ENCODE measurements at regions not wholly inside any gene's neighbourhood (a gene's known extent, or its start where the extent isn't known, plus 50 kb on each side); places are given as distances from the start of the nearest gene placed in this dataset.
"Not testable (repeated sequence)": the region's sequence is repeated elsewhere in the genome, so short reads cannot be mapped to it uniquely, and the experiment has no call there.

DNA sequence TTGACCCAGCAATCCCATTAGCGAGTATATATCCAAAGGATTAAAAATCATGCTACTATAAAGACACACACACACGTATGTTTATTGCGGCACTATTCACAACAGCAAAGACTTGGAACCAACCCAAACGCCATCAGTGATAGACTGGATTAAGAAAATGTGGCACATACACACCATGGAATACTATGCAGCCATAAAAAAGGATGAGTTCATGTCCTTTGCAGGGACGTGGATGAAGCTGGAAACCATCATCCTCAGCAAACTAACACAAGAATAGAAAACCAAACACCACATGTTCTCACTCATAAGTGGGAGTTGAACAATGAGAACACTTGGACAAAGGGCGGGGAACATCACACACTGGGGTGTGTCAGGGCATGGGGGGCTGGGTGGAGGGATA, 296.2 kb upstream of the HS6ST1 start:
- not testable (repeated sequence) for ATAC-seq (ENCODE audit: low read depth in 2 of 2); H3K27me3 Mint-ChIP-seq; H3K27me3 ChIP-seq (ENCODE audit: control insufficient read depth, insufficient read depth, low read length); H3K4me1 ChIP-seq (ENCODE audit: control insufficient read depth, insufficient read depth, low read length, poor library complexity, severe bottlenecking); H3K9me3 ChIP-seq (ENCODE audit: control insufficient read depth in 2 of 2, low read length in 2 of 2); H3K27ac ChIP-seq (ENCODE audit: insufficient read depth, low read length, poor library complexity, severe bottlenecking); H3K27ac Mint-ChIP-seq; H3K36me3 Mint-ChIP-seq; H3K4me3 Mint-ChIP-seq; H3K4me3 ChIP-seq (ENCODE audit: low read depth, low read length); H3K4me1 Mint-ChIP-seq; DNase-seq; H3K36me3 ChIP-seq (ENCODE audit: control insufficient read depth, insufficient read depth, low read length); H3K9me3 Mint-ChIP-seq

DNA sequence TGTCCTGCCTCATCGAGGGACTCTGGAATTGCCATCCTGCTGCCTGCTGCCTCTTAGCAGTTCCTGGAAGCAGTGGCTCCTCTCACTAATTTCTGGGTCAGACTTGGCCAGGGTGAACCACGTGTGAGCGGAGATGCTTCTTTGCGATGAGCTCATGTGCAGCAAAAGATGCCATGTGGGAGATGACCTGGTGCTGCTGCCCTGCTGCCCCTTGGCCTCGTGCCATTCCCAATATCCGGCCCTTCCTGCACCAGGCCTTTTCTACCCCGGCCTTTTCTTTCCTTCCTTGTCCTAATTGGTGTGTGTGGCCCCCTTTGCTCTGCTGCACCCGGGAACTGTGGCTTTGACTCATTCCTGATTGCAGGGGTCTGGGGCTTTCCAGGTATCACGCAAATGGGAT, 296.9 kb upstream of the HS6ST1 start:
- no peaks in the 10 kb centered on the region for H3K36me3 Mint-ChIP-seq
- no peak overlapping the region for H3K27ac Mint-ChIP-seq
- H3K27me3 Mint-ChIP-seq, result peaks cover 5% of the 10 kb centered on the region
- Histone ChIP-seq H3K27ac (ENCODE audit: insufficient read depth, low read length, poor library complexity, severe bottlenecking) (no peak overlapping the region), H3K9me3 (ENCODE audit: control insufficient read depth in 2 of 2, low read length in 2 of 2) (no peaks in the 10 kb centered on the region), H3K4me3 (ENCODE audit: low read depth, low read length) (no peak overlapping the region), H3K4me1 (ENCODE audit: control insufficient read depth, insufficient read depth, low read length, poor library complexity, severe bottlenecking) (no peaks in the 10 kb centered on the region), H3K27me3 (ENCODE audit: control insufficient read depth, insufficient read depth, low read length) (no peaks in the 10 kb centered on the region), H3K36me3 (ENCODE audit: control insufficient read depth, insufficient read depth, low read length) (no peaks in the 10 kb centered on the region)
- no peaks in the 10 kb centered on the region for H3K4me1 Mint-ChIP-seq
- peaks cover 0 to 2% (median 0%) of the 10 kb centered on the region in 7 donors for H3K9me3 Mint-ChIP-seq
- DNase-seq, result no peak
- H3K4me3 Mint-ChIP-seq, result no peak overlapping the region
- no peak for ATAC-seq (ENCODE audit: low read depth in 2 of 2)

GRCh38 chr2:128617029-128617590, 298.4 kb upstream of the HS6ST1 start:
- ATAC-seq (ENCODE audit: low read depth in 2 of 2) (peak in 1 of 2 donors; percentile 8), DNase-seq (no peak)
- no peaks in the 10 kb centered on the region for H3K36me3 ChIP-seq (ENCODE audit: control insufficient read depth, insufficient read depth, low read length)
- no peak overlapping the region for H3K4me3 ChIP-seq (ENCODE audit: low read depth, low read length)
- Mint-ChIP-seq H3K4me3 (no peak overlapping the region), H3K9me3 (peaks cover 0 to 2% (median 0%) of the 10 kb centered on the region in 7 donors), H3K36me3 (no peaks in the 10 kb centered on the region), H3K4me1 (peaks cover 0 to 1% (median 0%) of the 10 kb centered on the region in 4 donors), H3K27ac (no peak overlapping the region), H3K27me3 (peaks cover 5% of the 10 kb centered on the region)
- no peaks in the 10 kb centered on the region for H3K27me3 ChIP-seq (ENCODE audit: control insufficient read depth, insufficient read depth, low read length)
- no peaks in the 10 kb centered on the region for H3K4me1 ChIP-seq (ENCODE audit: control insufficient read depth, insufficient read depth, low read length, poor library complexity, severe bottlenecking)
- no peak overlapping the region for H3K27ac ChIP-seq (ENCODE audit: insufficient read depth, low read length, poor library complexity, severe bottlenecking)
- H3K9me3 ChIP-seq (ENCODE audit: control insufficient read depth in 2 of 2, low read length in 2 of 2), result no peaks in the 10 kb centered on the region

DNA sequence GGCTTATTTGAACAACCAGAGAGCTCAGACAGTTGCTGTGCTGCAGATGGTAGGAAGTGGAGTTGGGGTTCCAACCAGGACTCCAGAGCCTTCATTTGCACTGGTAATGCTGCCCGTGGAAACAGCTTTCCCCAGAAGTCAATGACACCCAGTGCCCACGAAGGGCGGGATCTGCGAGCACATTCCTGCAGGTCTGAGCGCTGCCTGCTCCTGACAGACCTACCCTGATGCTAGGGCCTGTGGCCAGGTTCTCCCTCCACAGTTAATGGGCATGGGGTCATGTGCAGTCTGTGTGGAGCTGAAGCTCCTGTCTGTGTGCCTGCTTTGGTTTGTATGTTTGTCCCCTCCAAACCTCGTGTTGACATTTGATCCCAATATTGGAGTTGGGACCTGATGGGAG, 299.0 kb upstream of the HS6ST1 start:
- no peaks in the 10 kb centered on the region for H3K36me3 Mint-ChIP-seq
- H3K4me1 ChIP-seq (ENCODE audit: control insufficient read depth, insufficient read depth, low read length, poor library complexity, severe bottlenecking), result no peaks in the 10 kb centered on the region
- no peaks in the 10 kb centered on the region for H3K27me3 Mint-ChIP-seq
- no peak overlapping the region for H3K27ac Mint-ChIP-seq
- H3K9me3 Mint-ChIP-seq, result peaks cover 0 to 2% (median 0%) of the 10 kb centered on the region in 7 donors
- no peaks in the 10 kb centered on the region for H3K9me3 ChIP-seq (ENCODE audit: control insufficient read depth in 2 of 2, low read length in 2 of 2)
- DNase-seq, result no peak
- no peaks in the 10 kb centered on the region for H3K27me3 ChIP-seq (ENCODE audit: control insufficient read depth, insufficient read depth, low read length)
- ATAC-seq (ENCODE audit: low read depth in 2 of 2), result no peak
- no peak overlapping the region for H3K4me3 Mint-ChIP-seq
- no peak overlapping the region for H3K4me3 ChIP-seq (ENCODE audit: low read depth, low read length)
- no peak overlapping the region for H3K27ac ChIP-seq (ENCODE audit: insufficient read depth, low read length, poor library complexity, severe bottlenecking)
- H3K36me3 ChIP-seq (ENCODE audit: control insufficient read depth, insufficient read depth, low read length), result no peaks in the 10 kb centered on the region
- H3K4me1 Mint-ChIP-seq, result peaks cover 0 to 2% (median 0%) of the 10 kb centered on the region in 4 donors

GRCh38 chr2:128618642-128619041, 300.0 kb upstream of the HS6ST1 start:
- Mint-ChIP-seq H3K4me3 (no peak overlapping the region), H3K27ac (no peak overlapping the region), H3K27me3 (no peaks in the 10 kb centered on the region), H3K9me3 (peaks cover 0 to 2% (median 0%) of the 10 kb centered on the region in 7 donors), H3K4me1 (peaks cover 0 to 2% (median 0%) of the 10 kb centered on the region in 4 donors), H3K36me3 (no peaks in the 10 kb centered on the region)
- Histone ChIP-seq H3K27me3 (ENCODE audit: control insufficient read depth, insufficient read depth, low read length) (no peaks in the 10 kb centered on the region), H3K36me3 (ENCODE audit: control insufficient read depth, insufficient read depth, low read length) (no peaks in the 10 kb centered on the region), H3K4me1 (ENCODE audit: control insufficient read depth, insufficient read depth, low read length, poor library complexity, severe bottlenecking) (no peaks in the 10 kb centered on the region), H3K27ac (ENCODE audit: insufficient read depth, low read length, poor library complexity, severe bottlenecking) (no peak overlapping the region), H3K4me3 (ENCODE audit: low read depth, low read length) (no peak overlapping the region), H3K9me3 (ENCODE audit: control insufficient read depth in 2 of 2, low read length in 2 of 2) (no peaks in the 10 kb centered on the region)
- no peak for DNase-seq
- no peak for ATAC-seq (ENCODE audit: low read depth in 2 of 2)

DNA sequence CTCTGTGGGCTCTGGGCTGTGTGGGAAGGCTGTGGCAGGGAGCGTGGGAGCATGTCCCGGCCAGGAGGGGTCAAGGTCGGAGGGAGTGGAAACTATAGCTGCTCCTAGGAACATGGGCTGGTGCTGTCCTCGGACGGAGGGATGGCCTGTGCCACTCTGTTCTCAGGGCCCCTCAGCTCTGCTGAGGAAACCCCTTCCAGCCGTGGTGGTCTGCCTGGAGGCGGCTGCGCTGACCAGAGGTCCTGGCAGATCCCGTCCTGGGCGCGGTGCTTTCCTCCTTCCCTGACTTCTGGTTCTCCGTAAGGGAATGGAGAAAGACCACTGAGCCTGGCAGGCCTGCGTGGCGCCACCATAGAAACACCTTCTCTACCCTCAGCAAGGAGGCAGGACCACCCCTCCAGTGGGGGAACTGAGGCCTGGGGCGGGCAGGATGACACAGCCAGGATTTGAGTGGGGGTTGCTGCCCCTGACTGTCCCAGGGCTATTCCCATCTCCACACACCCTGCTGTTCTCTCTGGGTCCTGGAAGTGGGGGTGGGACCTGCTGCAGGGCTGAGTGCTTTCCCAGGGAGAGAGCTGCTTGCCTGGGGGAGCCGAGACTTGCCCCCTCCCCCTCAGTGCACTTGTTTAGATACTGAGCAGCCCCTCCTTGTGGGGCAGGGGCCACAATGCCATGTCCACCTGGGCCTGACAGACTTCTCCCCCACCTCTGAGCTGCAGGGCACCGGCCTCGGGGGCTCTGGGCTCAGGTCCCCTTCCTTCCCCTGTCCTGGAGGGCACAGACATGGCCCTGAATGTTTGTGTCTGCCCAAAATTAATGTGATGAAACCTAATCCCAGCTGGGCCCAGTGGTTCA, 301.0 kb upstream of the HS6ST1 start:
- ATAC-seq (ENCODE audit: low read depth in 2 of 2) (no peak), DNase-seq (no peak)
- Histone ChIP-seq H3K4me1 (ENCODE audit: control insufficient read depth, insufficient read depth, low read length, poor library complexity, severe bottlenecking) (no peaks in the 10 kb centered on the region), H3K36me3 (ENCODE audit: control insufficient read depth, insufficient read depth, low read length) (no peaks in the 10 kb centered on the region), H3K9me3 (ENCODE audit: control insufficient read depth in 2 of 2, low read length in 2 of 2) (no peaks in the 10 kb centered on the region), H3K27me3 (ENCODE audit: control insufficient read depth, insufficient read depth, low read length) (no peaks in the 10 kb centered on the region), H3K4me3 (ENCODE audit: low read depth, low read length) (no peak overlapping the region), H3K27ac (ENCODE audit: insufficient read depth, low read length, poor library complexity, severe bottlenecking) (no peak overlapping the region)
- Mint-ChIP-seq H3K4me3 (no peak overlapping the region), H3K4me1 (peaks cover 0 to 4% (median 0%) of the 10 kb centered on the region in 4 donors), H3K27me3 (no peaks in the 10 kb centered on the region), H3K9me3 (peaks cover 0 to 2% (median 0%) of the 10 kb centered on the region in 7 donors), H3K27ac (no peak overlapping the region), H3K36me3 (no peaks in the 10 kb centered on the region)

GRCh38 chr2:128621074-128621473, 302.4 kb upstream of the HS6ST1 start:
- DNase-seq (no peak), ATAC-seq (ENCODE audit: low read depth in 2 of 2) (no peak)
- Mint-ChIP-seq H3K36me3 (no peaks in the 10 kb centered on the region), H3K27ac (no peak overlapping the region), H3K4me1 (peaks cover 0 to 4% (median 0%) of the 10 kb centered on the region in 4 donors), H3K9me3 (no peaks in the 10 kb centered on the region), H3K4me3 (no peak overlapping the region), H3K27me3 (no peaks in the 10 kb centered on the region)
- Histone ChIP-seq H3K27ac (ENCODE audit: insufficient read depth, low read length, poor library complexity, severe bottlenecking) (no peak overlapping the region), H3K27me3 (ENCODE audit: control insufficient read depth, insufficient read depth, low read length) (no peaks in the 10 kb centered on the region), H3K36me3 (ENCODE audit: control insufficient read depth, insufficient read depth, low read length) (no peaks in the 10 kb centered on the region), H3K9me3 (ENCODE audit: control insufficient read depth in 2 of 2, low read length in 2 of 2) (no peaks in the 10 kb centered on the region), H3K4me1 (ENCODE audit: control insufficient read depth, insufficient read depth, low read length, poor library complexity, severe bottlenecking) (no peaks in the 10 kb centered on the region), H3K4me3 (ENCODE audit: low read depth, low read length) (no peak overlapping the region)

- Mint-ChIP-seq H3K27me3 (no peaks in the 10 kb centered on the region), H3K9me3 (no peaks in the 10 kb centered on the region), H3K4me3 (no peak overlapping the region), H3K27ac (no peak overlapping the region), H3K36me3 (no peaks in the 10 kb centered on the region), H3K4me1 (peaks cover 0 to 4% (median 0%) of the 10 kb centered on the region in 4 donors)
- H3K4me3 ChIP-seq (ENCODE audit: low read depth, low read length), result no peak overlapping the region
- ATAC-seq (ENCODE audit: low read depth in 2 of 2) (no peak), DNase-seq (no peak)
- H3K27me3 ChIP-seq (ENCODE audit: control insufficient read depth, insufficient read depth, low read length), result no peaks in the 10 kb centered on the region
- no peaks in the 10 kb centered on the region for H3K4me1 ChIP-seq (ENCODE audit: control insufficient read depth, insufficient read depth, low read length, poor library complexity, severe bottlenecking)
- no peaks in the 10 kb centered on the region for H3K9me3 ChIP-seq (ENCODE audit: control insufficient read depth in 2 of 2, low read length in 2 of 2)
- H3K27ac ChIP-seq (ENCODE audit: insufficient read depth, low read length, poor library complexity, severe bottlenecking), result no peak overlapping the region
- H3K36me3 ChIP-seq (ENCODE audit: control insufficient read depth, insufficient read depth, low read length), result no peaks in the 10 kb centered on the region
Observed at GRCh38 chr2:128622371-128622770, 303.7 kb upstream of the HS6ST1 start.

All from CD4-positive, CD25-positive, alpha-beta regulatory T cell (primary cell).